HG03521 (cell line): ENCODE measurements at regions not wholly inside any gene's neighbourhood (a gene's known extent, or its start where the extent isn't known, plus 50 kb on each side); places are given as distances from the start of the nearest gene placed in this dataset.

Experiments used
- ATAC-seq: cut with Tn5 transposase; IDR thresholded peaks from one replicate; pipeline ENCODE4 v1.9.1; 2021; ENCODE audit warnings: mild to moderate bottlenecking, moderate library complexity; ENCODE audit not compliant: unreplicated experiment

DNA sequence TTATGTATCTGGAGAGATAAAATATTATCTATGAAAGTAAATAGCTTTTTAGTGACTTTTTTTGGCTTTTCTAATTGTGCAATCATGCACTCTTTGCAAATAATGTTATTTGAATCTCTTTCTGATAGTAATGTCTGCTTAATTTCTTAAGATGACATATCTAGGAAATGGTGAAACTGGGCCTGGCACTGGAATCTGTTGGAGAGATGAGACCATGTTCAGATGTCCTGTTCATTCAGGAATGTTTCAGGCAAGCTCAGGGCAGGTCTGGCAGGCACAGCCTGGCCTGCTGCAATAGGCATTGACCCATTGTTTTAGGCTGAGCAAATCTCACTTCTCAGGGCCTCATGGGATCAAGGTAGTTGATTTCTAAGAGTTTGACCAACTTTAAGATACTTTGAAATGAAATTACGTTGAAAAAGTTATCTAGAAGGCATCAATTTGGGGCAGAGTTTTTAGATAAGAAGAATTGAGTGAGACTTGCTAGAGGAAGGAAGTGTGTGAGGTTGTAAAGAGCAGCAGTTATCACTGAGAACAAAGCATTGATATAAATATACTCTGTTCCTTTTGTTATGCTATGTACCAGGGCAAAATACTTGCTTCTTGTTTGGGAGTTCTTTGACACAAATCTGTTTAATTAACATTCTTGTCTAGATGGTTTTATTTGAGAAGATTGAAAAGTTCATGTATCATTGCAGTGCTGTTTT lies 133.0 kb upstream of the LEF1 start:
- ATAC-seq = no peak

DNA sequence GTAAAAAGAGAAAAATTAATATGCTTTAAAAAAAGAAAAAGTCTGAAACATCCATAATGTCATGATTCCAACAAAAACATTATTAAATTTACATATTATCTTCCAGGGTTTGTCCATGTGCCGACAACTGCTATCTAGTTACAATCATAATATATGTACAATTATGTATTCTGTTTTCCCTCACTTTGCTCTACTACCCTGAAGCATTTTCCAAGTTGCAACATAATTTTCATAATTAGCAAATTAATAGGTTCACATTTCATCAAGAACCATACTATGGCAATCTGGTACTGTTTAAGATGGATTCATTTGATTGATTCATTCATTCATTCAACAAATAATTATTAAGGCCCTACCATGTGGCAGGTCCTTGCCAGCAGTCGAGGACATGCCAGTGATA lies 128.9 kb upstream of the LEF1 start:
- ATAC-seq = no peak

DNA sequence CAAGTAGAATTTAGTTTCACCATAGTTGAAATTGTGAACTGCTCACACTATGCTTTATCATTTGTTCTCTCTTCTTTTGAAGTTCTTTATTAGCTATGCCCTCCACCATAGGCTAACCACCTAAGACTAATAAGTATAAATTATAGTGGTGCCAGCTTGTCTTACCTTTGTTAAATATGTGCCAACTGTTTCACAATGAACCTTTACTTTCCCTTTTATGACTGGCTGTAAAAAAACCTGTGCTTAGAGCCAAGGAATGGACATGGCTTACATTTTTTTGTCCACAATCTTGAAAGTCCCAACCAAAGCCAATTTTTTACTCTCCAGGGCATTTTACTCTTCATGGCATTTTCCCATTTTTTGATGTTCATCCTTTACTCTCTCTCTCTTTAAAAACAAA lies 123.5 kb upstream of the LEF1 start:
- no peak for ATAC-seq

DNA sequence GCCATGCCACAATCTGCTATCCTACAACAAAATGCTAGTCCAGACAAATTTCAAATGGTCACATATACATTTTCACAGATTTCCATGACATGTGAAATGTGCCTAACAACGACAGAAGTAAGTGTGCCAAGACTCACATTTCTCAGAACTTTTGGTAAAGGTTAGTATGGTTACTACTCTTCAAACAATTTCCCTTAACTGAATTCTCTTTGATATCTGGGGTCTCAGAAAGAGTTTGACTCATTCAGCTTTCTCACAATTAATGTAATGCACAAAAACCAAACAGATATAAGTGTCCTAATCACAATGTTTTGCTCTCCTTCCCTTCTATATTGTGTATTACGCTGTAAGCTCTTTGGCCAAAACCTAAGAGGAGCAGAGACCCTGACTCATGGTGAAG lies 122.4 kb upstream of the LEF1 start:
- no peak for ATAC-seq

DNA sequence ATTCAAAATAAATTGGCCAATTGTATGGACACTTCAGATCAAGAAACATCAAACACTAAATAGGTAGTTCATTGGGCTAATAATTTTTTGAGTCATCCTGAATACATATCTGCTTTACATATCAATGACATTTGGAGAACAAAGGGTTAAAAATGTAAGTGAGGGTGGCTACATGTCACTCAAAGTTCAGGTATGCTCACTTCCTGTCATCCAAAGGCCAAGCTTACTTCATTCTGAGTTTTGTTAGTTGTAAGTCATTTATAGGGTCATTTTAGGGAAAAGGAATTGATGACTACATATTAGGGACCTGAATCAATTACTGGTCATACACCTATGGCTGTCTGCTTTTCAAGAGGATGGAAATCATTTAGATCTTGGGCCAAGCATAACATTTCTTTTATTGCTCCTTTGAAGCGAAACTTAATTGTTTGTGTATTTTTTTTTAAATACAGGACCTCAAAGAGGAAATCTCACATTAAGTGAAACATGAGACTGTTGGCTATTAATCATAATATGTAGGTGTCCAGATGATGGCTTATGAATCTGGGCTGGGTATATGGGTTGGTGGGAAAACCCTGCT lies 119.2 kb upstream of the LEF1 start:
- no peak for ATAC-seq

DNA sequence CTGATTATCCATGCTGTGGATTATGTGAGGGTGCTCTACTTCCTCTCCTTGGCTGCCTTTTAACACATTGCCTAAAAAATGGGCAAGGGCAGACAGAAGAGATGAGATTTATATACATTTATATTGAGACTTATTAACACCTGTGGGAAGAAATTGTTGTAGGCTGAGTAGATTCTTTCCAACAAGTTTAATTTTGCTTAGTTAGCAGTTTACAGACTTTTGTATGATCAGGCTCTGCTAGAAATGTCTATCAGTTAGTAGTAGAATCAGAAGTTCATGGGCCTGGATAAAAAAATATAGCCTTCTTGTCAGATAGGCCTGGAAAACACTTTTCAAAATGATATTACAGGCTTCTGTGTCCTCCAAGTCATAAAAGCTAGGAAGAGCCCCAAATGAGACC lies 111.3 kb upstream of the LEF1 start:
- no peak for ATAC-seq

DNA sequence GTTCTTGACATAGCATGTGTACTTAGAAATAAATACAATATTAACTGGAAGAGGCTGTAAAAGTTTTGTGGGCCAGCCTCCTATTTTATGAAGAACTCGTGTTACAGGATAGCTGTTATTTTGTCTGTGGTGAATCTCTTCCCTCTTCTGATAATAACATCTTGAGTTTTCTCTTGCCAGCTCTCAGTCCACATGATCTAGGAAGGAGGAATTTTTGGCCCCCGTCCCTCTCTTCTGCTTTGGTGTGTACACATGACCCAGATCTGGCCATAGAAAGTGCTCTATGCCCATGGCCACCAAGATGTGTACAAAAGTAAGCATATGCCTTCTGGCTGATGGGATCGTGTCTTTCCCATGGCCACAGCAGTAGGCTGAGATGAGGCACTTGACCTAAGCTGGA lies 108.0 kb upstream of the LEF1 start:
- no peak for ATAC-seq

DNA sequence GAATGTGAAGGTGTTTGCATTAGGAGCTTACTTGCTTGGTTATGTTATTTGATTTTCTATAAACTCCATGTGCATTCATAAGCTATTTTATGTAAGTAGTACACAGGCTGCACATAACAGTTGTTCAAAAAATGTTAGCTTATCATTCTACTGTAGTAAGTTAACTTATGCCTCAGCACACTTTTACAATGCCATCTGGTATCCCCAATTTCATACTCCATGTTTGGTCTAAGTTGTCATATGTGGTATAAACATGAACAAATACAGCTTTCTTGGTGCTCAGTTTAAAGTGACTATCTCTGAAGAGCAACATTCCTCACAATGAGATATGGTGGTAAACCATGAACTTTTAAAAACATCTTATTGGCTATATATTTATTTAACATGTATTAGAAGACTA lies 104.3 kb upstream of the LEF1 start:
- ATAC-seq = no peak

DNA sequence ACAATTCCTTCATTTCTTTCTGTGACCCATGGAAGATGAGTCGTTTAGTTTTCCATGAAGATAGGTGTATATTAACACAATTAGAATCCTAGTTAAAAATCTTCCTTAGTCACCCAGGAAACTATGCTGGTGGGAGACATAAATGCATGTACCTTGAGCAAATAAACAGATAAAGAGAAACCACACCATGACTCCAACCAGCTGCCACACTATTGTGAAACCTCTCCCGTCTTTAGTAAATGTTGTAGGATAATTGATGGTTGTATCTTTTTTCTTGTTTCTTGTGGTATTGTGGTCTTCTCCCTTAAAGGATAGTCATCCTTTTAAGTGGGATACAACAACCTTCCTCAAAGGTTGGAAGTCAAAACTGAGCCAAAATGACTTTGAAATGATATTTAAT lies 103.8 kb upstream of the LEF1 start:
- ATAC-seq = no peak

DNA sequence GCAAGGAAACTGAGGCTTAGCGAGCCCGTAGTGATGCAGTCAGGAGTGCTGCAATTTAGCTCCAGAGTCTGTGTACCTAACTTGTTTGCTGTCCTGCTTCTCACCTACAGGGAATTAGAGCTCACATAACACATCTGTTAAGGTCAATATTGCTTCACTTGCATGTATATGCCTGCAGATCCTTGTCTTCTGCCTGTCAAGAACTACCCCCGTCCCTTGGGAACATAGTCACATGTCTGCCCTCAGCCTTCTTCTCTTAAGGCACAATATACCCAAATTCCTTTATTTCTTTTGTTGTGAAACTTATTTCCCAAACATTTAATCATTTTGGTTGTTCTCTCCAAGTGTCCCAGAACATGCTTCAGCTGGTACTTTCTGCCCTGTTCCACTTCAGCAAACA lies 103.3 kb upstream of the LEF1 start:
- ATAC-seq = no peak

DNA sequence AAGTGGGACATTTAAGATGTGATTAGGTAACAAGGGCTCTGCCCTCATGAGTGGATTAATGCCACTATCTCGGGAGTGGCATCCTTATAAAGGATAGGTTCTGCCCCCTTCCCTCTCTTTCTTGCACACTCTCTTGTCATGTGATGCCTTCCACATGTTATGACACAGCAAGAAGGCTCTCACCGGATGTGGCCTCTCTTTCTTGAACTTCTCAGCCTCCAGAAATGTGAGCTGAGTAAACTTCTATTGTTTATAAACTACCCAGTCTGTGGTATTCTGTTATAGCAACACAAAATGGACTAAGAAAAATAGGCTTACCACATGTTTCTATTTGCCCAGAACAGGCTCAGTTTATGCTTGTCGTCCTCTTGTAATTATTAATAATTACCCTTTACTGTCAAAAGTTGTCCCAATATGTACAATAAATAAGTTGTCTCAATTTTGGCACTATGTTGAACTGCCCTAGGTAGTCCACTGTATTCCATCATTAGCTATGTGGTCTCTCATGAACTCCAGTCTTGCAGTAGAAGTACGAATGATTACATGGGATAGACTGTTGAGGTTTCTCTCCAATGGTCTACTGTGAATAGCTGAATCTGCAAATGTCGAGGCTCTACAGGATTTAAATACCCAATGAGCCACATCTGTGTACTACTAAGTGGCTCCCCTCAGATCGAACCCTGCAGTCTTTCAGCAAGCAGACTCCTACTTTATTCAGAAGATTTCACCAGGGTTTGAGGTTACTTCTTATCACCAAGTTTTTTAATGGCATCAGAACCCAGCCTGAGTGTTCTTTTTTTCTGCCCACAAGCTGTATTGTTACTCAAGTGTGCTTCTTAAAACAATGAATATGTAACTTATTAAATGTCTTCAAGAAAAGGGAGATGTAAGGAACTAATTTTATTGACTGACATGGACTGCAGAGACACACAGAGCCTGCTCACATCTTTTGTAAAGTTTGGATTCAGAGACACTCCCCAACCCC lies 102.0 kb upstream of the LEF1 start:
- ATAC-seq = no peak

DNA sequence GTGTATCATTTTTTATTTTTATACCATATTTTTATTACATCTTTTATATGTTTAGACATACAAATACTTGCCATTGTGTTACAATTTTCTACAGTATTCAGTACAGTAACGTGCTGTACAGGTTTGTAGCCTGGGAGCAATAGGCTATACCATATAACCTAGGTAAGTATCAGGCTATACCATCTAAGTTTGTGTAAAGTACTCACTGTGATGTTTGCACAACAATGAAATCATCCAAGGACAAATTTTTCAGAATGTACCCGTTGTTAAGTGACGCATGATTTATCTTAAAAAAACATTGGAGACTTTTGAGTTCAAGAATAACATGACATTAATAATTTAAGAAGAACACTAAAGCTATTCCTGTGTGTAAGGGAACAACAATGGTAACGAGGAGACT lies 96.0 kb upstream of the LEF1 start:
- no peak for ATAC-seq

DNA sequence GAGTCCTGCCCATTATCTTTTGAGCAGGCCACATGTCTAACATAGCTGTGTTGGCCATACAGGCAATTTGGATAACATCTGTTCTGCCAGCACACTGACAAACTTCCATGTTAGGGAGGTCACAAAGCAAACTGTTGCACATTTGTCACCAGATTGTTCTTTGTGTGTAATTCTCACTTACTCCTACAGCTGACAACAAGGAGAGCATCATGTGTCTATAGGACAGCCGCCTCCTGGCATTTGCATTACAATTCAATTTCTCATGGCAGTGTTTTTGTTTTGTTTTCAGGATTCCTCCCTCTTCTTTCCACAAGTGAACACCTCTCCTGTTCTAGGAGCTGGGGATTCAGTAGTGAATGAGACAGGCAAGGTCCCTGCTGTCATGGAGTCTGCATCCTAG lies 94.3 kb upstream of the LEF1 start:
- no peak for ATAC-seq

DNA sequence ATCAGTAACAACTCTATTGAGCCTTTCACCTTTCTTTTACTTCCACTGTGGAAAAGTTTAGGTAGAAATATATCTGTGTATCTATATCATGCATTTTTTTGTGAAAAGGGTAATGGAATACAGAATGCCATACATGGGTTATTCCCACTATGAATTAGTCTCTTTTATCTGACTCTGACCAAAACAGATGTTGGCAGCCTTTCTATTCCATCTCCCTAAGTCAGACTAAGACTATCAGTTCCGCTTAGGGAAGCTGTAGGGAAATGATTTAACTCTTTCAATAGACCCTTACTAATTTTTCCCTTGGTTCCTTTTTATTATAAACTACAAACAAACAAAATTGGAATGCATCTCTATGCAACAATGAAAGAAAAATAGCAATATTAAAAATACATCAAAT lies 92.3 kb upstream of the LEF1 start:
- no peak for ATAC-seq

DNA sequence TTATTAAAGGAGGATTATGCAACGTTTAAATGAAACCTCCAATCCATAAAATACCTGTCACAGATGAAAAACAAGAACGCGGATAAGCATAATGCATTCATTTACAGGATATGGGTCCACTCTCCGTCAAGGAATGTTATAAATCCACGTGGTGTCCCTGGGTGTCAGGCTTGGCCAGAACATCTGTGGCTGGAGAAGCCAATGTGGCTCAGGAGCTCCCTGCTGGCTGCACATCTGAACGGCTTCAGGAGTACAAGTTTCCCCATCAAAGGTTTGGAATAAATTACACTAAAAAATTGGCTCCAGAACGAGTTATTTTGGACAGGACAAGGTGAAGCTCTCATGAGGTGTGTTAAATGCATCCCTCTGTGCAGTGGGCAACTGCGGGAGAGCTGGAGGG lies 87.8 kb upstream of the LEF1 start:
- ATAC-seq = no peak

DNA sequence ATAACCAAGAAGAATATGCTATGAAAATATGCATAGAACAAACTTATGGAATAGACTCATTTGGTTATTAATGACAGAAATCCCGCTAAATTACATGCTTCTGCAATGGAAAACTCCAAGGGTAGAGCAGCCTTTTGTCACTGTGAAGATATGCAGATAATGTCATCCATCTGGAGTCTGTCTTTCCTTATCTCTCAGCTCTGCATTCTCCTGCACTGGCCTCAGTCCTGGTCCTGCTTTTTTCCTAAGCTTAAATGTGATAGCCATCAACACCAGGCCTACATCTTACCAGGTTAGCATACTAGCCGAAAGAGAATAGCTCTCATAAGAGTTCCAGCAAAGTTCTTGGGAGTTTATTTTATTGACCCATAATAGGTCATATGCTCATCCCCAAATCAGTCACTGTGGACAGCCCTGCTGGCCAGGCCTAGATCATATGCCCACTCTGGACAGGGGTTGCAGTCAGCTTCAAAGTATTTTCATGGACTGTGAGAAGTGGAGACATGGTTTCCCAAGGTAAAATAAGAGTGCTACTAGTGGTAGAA lies 86.5 kb upstream of the LEF1 start:
- no peak for ATAC-seq

DNA sequence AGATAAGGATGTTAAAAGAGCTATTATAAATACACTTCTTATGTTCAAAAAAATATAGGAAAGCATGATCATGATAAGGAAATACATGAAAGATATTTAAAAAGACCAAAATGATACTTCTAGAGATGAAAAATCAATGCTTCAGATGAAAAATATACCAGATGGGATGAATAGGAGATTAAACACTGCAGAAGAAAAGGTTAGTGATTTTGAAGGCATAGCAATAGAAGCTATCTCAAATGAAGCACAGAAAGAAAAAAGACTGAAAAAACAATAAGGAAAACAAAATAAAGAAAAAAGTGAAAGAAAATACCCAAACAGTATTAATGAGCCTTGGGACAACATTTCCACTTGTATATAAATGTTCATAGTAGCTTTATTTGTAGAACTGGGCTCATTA lies 80.7 kb upstream of the LEF1 start:
- no peak for ATAC-seq

DNA sequence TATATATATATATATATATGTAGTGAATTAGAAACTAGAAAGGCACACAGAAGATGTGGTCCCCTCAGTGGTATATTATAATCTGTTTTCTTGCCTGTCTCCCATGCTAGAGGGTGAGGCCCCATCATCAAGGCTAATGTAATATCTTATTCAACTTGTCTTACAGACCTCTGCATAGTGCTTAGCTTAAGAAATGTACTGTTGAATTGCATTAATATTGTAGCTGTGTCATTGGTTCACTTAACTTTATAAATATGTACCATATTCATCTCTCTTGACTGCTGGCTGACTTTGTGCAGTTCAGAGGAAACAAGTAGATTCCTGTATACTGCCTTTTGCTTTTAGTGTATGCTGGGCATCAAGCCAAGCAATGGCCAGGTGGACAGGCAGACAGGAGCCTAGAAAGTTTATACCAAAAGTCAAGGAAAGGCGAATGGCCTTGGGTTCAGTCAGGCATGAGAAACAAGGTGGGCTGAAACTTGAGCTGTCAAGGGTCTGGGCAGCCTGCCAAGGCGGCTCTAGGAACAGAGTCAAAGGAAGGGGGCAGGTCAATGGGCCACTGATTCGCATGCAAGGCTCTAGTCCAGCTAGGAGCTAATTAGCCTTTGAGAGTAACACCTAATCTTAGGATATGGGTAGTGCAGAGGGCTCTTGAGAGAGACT lies 78.8 kb upstream of the LEF1 start:
- ATAC-seq = no peak

DNA sequence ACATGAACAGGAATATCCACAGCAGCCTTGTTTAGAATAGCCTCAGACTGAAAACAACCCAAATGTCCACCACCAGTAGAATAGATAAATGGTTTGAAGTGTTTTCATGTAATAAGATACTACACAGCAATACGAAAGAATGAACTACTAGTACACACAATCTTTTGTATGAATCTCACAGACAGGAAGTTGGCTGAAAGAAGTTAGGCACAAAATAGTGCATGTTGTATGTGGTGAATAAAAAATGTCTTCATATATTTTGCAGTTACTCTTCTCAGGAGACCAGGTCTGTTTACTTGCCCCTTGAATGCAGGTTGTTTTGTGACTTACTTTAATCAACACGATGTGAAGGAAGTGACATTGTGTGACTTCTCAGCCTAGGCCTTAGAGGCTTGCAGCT lies 75.9 kb upstream of the LEF1 start:
- ATAC-seq = no peak

DNA sequence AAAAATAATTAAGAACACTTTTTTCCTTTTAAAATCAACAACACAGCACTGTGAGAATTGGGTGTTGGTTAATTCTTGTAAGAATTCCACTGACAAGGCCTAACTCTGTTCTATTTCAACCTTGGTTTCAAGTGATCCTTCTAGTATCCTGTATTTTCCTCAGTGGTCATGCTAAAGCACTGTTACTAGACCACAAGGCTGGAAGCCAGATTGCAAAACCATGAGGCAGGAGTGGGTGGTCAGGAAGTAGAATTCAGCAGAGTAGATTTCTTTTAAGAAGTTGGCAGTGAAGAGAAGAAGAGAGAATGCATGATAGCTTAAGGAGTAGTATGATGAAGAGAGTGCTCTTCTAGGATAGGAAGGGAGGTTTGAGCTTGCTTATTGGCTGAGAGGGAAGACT lies 71.6 kb upstream of the LEF1 start:
- ATAC-seq = no peak

DNA sequence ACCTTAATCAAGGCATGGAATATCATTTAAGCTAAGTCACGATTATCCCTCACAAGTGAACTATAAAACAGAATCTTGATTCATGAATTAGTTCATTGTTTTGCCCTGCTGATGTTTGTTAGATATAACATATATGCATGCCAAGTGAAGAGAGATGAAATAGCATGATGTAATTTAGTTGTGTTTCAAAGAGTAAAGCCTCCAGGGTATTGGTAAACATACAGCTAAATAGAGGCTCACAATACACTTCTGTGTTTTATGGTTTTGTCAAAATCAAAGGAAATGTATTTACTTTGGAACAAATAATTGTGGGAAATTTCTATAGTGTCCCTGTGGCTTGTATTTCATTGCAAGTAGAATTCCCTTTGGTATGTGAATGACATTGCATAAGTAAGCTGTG lies 69.0 kb upstream of the LEF1 start:
- no peak for ATAC-seq
